GM19025 (cell line): ENCODE measurements at regions not wholly inside any gene's neighbourhood (a gene's known extent, or its start where the extent isn't known, plus 50 kb on each side); places are given as distances from the start of the nearest gene placed in this dataset.
"Not testable (repeated sequence)": the region's sequence is repeated elsewhere in the genome, so short reads cannot be mapped to it uniquely, and the experiment has no call there.

Experiments used
- ATAC-seq: cut with Tn5 transposase; IDR thresholded peaks from one replicate; pipeline ENCODE4 v1.9.1; 2021; ENCODE audit warnings: mild to moderate bottlenecking, low read depth, moderate library complexity; ENCODE audit not compliant: unreplicated experiment

DNA sequence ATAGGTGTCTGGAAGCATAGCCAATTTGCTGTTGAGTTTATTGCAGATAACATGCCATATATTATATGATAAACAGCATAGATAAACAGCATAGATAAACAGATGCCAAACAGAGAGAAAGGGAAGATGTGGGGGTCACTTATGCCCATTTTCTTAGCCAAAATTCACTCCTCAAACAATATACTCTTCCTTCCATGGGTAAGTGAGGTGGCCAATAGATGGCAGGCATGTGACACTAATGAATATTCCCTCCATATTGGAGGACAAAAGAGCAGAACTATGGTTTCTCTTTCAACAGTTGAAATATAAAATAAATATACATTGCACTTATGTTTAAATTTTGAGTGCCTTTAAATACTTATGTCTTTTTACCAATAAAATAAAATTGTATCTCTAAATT is 1212.8 kb downstream of the REEP3 start:
- no peak for ATAC-seq

DNA sequence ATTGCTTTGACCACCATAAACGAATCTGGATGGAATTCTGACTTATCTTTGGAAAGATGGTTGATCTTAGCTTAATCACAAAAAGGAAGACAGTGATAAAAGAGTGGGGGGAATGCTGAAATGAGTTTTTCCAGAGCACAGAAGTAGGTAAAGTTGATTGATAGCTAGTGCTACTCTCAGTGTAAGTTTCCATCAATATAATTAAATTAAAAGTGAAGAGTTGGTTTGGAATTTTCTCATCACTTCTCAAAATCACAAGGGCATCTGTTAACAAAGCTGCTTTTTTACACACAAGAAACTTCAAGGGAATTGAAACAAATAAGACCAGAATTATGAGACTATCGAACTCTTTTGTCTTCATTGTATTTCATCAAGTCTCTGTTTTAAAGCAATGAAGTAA is 1217.3 kb downstream of the REEP3 start:
- ATAC-seq, result no peak

DNA sequence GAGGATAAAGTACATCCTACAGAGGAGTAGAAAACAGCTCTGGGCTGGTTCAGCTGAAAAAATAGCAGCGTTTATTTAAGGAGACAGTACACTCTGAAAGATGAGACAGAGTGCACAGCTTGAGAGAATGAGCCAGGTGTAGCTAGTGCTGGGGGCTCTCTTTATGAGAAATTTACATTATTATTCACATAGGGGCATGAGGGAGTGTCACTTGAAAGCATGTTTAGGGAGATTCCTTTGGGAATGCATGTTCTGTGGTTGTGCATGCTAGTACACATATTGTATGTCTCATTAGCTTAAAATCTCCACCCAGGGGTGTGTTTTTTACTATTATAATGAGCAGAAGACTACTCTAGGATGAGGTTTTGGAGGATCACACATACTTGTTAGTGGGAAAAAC is 1224.4 kb downstream of the REEP3 start:
- ATAC-seq, result no peak

DNA sequence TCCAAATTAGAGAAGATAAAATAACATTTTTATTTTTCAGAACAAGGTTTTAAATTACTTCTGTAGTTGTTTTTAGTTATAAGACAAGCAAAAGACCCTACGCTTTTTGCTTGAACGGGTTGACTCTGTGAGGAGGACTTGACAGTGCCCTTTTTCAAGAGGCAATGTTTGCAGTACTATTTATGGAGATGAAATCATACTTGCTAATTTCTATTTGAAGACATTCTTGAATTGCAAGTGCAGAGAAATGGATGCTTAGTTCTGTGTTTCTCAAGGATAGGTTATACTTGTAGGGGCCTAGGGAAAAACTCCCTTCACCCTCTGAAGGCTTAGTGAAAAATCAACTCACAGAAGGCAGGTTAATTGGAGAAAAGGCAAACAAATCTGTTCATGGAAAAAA is 1229.5 kb downstream of the REEP3 start:
- no peak for ATAC-seq

DNA sequence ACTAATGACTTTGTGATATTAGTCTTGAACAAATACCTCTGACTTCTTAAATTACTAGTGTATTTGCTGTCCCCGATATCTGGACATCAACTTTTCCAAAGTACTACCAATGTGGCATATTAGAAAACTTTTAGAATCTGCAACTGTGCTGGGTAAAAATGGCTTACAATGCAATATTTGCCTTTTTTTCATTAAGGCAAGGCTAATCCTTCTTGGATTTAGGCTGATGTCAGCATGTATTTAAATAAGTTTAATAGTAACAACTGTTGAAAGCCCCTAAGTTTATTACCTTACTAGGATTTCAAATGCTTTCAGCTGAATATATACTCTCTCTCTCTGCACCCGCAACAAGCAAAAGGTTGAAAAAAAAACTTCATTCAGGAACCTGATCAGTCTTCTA is 1232.3 kb downstream of the REEP3 start:
- no peak for ATAC-seq

DNA sequence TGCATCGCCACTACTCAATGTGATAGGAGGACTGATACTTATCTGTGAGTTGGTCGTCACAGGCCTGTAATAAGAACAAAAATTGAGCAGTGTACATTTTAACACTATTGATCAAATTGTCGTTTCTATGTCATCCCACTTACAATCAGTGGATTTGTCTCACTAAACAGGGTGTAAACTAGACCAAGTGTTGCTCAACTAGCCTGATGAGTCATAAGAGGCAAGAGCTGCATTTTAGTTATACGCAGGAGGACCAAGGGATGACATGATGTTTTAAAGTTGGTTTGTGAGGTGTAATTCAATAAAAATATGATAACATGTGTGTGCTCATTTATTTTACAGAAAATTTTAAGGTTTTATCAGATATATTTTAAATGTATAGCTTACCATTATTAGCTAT is 1239.2 kb downstream of the REEP3 start:
- no peak for ATAC-seq

DNA sequence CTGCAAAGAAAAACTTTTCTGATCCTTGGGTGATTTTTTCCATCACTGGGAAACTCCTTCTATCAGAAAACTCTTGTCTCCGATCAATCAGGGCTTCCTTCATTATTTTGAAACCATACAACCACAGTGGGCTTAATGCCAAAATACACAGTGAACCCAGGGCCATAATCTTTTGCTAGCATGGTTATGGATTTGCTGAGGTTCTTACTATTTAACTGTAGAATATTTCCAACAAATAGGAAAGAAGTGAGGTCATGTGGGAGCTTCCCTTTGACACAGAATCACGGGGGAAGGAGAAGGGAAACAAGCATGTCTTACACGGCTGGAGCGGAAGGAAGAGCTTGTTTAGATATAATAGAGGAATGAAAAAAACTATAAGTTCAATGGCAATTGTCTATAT is 1241.7 kb downstream of the REEP3 start:
- no peak for ATAC-seq

DNA sequence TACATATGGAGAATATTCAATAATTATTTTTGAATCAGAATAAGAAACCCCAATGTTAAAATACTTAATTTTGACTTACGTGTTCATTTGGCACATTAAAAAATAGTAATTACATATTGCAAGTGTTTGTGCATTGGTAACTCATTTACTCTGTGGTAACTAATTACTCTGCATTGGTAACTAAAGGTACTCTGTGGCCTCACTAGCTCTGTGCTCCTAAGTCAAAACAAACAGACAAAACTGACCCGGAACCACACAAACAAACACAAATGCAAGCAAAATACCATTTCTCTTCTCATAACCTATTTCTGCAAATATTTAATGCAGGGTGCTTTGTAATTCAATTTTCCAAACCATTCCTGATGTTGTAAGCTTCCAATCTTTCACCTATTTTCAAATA is 1244.3 kb downstream of the REEP3 start:
- no peak for ATAC-seq

DNA sequence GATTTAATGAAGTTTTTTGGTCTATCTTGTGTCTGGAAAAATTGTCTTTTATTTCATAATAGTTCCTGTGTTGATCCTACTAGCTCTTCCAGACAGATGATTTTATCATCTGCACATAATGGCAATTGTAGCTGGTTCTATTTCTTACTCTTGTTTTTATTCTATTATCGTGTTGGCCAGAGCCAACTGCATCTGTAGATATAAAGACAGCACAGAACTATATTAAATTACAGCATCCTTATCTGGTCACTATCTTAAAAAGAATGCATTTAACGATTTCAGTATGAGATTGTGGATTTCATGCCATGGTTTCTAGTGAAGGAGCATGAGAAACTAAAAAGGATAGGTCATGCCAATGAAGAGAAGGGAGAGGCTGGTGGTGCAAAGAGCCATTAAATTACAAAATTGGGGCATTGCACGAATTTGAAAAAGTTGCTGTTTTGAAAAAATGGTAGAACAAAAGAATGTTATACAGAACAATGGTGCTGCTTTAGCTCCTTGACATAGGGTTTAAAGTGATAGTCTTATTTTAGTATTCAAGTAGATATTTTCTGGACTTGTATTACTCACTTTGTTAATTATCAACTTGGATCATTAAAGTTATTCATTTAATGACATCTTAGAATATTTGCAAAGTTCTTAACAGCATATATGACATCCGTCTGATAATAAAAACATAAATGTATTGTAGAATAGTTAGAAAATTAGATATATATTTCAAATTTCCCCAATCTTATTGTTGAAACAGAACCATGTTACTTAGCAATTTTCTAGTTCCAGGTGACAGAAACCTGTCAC is 1250.3 kb downstream of the REEP3 start:
- no peak for ATAC-seq

DNA sequence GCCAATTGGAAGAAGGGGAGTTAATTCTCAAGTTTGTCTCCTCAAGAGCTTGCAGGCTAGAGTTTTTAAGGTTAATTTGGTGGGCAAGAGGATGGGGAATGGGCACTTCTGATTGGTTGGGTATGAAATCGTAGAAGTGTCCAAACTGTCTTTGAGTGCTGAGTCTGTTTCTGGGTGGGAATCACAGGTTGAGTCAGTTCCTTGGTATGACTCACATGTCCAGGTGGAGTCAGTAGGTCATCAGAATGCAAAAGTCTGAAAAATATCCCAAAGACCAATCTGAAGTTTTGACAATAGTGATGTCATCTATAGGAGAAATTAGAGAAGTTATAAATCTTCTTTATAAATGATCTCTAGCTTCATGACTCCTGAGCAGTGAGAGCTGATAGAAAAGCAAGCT is 1252.2 kb downstream of the REEP3 start:
- ATAC-seq, result no peak

DNA sequence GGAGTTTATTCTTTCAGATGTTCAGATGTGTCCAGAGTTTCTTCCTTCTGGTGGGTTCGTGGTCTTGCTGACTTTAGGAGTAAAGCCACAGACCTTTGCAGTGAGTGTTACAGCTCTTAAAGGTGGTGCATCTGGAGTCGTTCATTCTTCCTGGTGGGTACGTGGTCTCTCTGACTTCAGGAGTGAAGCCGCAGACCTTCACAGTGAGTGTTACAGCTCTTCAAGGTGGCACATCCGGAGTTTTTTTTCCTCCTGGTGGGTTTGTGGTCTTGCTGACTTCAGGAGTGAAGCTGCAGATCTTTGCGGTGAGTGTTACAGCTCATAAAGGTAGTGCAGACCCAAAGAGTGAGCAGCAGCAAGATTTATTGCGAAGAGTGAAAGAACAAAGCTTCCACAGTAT is 1263.2 kb downstream of the REEP3 start:
- not testable (repeated sequence) for ATAC-seq

DNA sequence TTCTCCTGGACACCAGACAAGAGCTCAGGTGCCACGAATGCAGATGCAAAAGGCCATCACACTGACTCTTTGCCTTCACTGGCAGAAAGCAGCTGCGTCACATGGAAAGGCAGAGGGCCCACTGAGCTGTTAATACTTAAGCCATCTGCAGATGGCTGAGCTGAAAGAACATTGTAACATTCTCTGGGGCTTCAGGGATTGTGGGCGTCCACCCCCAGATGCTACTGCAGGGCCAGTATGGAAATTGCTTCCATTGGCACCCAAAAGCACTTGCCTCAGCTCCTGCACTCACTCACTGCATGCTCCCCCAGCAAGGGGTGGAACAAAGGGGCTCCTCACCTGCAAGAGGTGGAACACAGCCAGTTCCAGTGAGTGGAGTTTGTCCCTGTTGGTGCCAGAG is 1264.6 kb downstream of the REEP3 start:
- no peak for ATAC-seq

DNA sequence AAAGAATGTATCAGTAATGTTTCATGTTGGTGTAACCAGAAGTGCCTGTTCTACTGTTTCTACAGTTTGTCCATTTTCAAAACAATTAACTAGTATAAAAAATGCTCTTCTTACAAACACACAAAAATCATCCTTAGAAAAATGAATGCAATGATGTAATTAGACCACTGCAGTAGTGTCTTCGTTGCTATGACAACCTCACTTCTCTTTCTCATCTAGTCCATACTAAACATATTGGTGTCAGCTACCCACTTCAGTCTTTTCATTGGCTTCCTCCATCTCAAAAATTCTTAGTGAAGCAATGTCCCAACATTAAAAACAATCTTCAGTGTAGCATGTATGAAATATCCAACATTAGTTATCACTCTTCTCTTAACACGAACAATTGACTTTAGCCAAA is 1265.8 kb downstream of the REEP3 start:
- no peak for ATAC-seq

DNA sequence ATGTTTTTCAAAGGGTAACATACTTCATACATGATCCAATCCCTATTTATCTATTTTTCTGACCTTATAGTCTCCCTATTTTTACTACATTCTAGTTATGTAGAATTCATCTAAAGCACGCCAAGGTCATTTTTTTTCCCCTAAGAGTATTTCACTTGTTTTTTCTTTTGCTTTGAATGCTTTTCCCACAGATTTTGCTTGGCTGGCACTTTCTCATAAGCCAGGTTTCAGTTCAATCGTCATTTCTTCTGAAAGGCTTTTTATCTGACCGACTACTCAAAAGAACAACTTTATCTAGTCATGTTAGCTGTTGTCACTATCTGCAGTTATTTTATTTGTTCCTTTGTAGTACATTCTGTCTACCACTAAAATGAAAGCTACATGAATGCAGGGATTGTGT is 1274.6 kb downstream of the REEP3 start:
- no peak for ATAC-seq

DNA sequence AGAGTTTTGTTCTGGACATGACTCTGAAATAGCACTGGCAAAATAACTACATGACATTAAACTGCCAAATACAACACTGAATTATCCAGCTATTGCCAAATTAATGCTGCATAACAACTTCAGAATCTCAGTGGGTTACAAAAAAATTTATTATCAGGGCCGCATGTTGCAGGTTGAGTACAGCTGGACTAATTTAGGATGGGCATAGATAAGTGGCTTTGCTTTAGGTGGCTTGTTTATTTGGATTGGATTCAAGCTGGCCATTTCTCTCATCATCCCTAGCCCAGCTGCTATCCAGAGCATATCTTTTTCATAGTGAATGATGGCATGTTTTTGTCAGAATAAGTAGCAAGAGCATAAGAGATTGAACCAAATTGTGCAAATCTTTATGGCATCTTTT is 1277.1 kb downstream of the REEP3 start:
- ATAC-seq, result no peak

DNA sequence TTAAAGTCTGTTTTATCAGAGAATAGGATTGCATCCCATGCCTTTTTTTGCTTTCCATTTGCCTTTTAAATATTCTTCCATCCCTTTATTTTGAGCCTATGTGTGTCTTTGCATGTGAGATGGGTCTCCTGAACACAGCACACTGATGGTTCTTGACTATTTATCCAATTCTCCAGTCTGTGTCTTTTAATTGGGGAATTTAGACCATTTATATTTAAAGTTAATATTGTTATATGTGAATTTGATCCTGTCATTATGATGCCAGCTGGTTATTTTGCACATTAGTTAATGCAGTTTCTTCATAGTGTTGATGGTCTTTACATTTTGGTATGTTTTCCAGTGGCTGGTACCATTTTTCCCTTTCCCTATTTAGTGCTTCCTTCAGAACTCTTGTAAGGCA is 1287.0 kb downstream of the REEP3 start:
- ATAC-seq, result not testable (repeated sequence)

DNA sequence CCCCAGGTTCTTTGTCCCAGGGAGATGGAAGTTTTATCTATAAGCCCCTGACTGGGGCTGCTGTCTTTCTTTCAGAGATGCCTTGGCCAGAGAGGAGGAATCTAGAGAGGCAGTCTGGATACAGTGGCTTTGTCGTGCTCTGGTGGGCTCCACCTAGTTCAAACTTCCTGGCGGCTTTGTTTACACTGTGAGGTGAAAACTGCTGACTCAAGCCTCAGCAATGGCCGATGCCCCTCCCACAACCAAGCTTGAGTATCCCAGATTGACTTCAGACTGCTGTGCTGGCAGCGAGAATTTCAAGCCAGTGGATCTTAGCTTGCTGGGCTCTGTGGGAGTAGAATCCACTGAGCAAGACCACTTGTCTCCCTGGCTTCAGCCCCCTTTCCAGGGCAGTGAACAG is 1288.8 kb downstream of the REEP3 start:
- ATAC-seq, result not testable (repeated sequence)

DNA sequence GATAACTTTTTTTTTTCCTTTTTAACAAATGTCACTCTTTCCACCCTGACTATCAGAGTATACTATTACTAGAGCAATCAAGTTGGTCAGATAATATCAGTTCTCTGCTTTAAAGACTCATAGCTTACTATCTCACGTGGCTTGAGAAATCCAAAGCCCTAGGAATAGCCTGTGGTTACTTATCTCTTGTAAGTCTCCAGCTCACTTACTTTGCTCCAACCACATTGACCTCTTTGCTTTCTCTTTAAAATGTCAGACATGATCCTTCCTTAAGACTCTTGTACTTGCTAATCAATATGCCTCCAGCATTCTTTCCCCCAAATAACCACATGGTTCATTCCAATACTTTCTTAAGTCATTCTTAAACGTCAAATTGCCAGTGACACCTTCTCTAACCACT is 1292.2 kb downstream of the REEP3 start:
- ATAC-seq, result no peak

DNA sequence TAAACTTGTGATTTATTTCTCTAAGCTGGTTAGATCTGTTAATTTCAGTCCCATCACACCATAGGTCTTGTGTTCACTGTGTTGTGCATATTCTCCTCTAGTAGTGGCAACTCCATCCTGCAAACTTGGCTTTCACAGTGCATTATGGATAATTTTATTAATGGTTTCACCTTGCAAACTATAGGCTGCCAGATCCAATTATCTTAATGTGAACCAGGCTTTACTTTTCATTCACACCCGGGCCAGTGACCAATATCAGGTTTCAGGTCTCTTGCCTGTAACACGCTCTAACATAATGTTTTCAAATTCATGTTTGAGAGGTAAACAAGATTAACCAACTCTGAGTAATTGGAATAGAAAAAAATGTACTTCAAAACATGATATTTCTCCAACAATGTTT is 1293.0 kb downstream of the REEP3 start:
- ATAC-seq, result no peak

DNA sequence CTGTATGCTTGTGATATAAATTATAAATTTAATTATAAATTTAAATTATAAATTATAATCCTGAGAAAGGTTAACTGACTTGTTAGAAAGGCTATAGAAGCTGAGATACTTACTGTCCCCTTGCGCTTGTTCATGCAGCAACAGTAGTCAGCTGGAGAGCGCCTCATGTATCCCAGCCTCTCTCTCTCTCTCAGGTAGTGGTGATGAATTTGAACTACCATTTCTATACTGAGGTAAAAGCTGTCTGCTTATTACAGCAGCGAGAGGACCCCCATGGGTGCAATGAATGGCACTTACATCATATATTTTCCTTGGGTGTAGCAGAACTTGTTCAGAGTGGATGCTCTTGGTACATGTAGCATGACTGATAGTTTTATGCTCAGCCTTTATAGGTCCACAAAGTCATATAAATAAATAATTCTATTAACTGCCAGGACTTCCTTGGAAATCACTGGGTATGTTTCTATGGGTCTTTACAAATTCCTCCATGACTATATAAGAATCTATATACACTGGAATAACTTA is 1308.7 kb downstream of the REEP3 start:
- ATAC-seq, result no peak

DNA sequence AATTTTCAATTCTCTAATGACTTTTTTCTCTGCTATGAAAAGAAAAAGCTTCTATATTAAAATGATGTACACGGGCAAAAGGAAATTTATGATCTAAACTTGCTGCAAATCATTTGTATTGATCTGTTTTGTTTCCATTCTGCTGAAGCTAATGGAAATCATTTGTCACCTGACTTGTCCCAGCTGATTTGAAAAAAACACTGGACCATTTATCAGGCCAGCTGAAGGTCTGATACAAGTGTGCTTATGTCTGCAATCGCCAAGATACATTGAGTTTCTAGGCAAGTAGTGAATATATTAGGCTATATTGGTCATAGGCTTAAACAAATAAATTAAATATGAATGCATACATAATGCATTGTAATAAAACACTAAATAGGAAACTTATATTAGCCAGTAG is 1309.7 kb downstream of the REEP3 start:
- no peak for ATAC-seq

DNA sequence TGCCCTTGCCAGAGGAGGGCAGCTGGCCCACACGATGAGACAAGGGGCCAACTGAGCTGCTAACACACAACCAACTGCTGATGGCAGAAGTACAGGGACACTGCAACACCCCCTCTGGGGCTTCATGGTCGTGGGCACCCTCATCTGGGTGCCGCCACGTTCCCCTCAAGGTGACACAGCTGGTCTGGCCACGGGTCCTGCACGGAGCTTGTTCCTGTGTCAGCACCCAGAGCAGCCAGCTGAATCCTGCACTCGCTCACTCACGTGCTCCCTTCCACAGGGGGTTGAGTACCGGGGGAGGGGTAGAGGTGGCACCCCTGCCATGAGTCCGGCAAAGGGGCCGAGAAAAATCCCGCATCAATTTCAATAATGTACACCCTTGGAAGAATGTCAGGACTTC is 1319.1 kb downstream of the REEP3 start:
- ATAC-seq, result no peak

DNA sequence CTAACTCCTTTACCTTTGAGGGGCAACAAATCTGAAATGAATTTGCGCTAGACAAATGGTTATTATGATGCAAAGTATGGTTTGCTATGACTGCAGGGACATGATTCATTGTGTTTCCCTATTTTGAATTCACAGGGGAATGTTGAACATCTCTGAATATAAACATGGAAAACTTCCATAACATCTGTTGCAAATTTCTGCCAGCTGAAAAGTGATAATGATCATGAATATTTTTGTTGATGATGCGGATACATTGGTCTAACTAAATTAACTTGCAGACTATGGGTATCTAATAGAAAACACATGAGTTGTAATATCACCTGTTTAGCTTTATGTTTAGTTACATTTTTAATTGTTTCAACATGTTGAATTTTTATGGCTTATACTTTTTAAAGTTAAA is 1325.5 kb downstream of the REEP3 start:
- no peak for ATAC-seq
